Panc1 (cell line): ENCODE measurements at regions not wholly inside any gene's neighbourhood (a gene's known extent, or its start where the extent isn't known, plus 50 kb on each side); places are given as distances from the start of the nearest gene placed in this dataset.

ENCODE experiments used
- POLR2AphosphoS5 ChIP-seq: IDR thresholded peaks from 2 replicates; pipeline ENCODE4 v1.6.1; 2012; ENCODE audit warnings: mild to moderate bottlenecking, low read depth, low read length, moderate library complexity
- TF ChIP-seq, protein P1 (sequence below), 2 experiments: IDR thresholded peaks; 2 replicates each; pipeline ENCODE4 v1.6.1; 2011 to 2012; ENCODE audit warnings: low read depth in 2 of 2, control low read depth in 1 of 2, low read length in 1 of 2, mild to moderate bottlenecking in 1 of 2, moderate library complexity in 1 of 2; ENCODE audit not compliant: insufficient read depth in 1 of 2
- TF ChIP-seq, protein P2 (sequence below): fragments of 450-650 bp; IDR thresholded peaks from 2 replicates; pipeline ENCODE4 v1.5.1; 2017; ENCODE audit warnings: mild to moderate bottlenecking

DNA sequence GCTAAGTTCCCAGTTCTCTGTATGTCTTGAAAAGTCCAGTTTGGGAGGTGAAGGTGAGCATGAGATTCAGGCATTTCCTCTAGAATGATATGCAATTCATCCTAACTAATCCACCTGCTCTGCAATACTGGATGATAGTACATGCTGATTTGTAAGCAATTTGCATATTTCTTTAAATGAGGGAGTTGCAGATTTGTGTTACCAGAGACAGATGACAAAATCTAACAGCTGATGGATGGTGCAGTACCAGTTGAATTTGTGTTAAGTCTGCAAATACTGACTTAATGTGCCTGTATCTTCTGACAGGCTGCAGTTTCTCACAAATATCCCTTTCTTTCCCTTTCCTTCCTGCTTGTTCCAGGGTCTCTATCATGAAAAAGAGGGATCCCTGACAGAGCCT is 76.4 kb upstream of the MBIP start:
- TF ChIP-seq, protein P1, sequence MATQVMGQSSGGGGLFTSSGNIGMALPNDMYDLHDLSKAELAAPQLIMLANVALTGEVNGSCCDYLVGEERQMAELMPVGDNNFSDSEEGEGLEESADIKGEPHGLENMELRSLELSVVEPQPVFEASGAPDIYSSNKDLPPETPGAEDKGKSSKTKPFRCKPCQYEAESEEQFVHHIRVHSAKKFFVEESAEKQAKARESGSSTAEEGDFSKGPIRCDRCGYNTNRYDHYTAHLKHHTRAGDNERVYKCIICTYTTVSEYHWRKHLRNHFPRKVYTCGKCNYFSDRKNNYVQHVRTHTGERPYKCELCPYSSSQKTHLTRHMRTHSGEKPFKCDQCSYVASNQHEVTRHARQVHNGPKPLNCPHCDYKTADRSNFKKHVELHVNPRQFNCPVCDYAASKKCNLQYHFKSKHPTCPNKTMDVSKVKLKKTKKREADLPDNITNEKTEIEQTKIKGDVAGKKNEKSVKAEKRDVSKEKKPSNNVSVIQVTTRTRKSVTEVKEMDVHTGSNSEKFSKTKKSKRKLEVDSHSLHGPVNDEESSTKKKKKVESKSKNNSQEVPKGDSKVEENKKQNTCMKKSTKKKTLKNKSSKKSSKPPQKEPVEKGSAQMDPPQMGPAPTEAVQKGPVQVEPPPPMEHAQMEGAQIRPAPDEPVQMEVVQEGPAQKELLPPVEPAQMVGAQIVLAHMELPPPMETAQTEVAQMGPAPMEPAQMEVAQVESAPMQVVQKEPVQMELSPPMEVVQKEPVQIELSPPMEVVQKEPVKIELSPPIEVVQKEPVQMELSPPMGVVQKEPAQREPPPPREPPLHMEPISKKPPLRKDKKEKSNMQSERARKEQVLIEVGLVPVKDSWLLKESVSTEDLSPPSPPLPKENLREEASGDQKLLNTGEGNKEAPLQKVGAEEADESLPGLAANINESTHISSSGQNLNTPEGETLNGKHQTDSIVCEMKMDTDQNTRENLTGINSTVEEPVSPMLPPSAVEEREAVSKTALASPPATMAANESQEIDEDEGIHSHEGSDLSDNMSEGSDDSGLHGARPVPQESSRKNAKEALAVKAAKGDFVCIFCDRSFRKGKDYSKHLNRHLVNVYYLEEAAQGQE (IDR thresholded peaks at IDR 0.05; ENCODE audit: insufficient read depth in 1 of 2, low read depth in 2 of 2, low read length in 1 of 2): no peak
- TF ChIP-seq, protein P2, sequence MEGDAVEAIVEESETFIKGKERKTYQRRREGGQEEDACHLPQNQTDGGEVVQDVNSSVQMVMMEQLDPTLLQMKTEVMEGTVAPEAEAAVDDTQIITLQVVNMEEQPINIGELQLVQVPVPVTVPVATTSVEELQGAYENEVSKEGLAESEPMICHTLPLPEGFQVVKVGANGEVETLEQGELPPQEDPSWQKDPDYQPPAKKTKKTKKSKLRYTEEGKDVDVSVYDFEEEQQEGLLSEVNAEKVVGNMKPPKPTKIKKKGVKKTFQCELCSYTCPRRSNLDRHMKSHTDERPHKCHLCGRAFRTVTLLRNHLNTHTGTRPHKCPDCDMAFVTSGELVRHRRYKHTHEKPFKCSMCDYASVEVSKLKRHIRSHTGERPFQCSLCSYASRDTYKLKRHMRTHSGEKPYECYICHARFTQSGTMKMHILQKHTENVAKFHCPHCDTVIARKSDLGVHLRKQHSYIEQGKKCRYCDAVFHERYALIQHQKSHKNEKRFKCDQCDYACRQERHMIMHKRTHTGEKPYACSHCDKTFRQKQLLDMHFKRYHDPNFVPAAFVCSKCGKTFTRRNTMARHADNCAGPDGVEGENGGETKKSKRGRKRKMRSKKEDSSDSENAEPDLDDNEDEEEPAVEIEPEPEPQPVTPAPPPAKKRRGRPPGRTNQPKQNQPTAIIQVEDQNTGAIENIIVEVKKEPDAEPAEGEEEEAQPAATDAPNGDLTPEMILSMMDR: no peak
- TF ChIP-seq POLR2AphosphoS5: no peak
